Keratinocyte (primary cell): ENCODE measurements at regions not wholly inside any gene's neighbourhood (a gene's known extent, or its start where the extent isn't known, plus 50 kb on each side); places are given as distances from the start of the nearest gene placed in this dataset.

Source experiments
- DNase-seq: peaks from one replicate; pipeline ENCODE4 v3.0.0-alpha.2; 2011; ENCODE audit warnings: low read depth, missing footprints, low spot score
- FAIRE-seq: peaks from 2 replicates; lab custom pipeline; 2011; peaks lifted over from hg19 to GRCh38; lab: Jason Lieb, UNC
- H2AFZ ChIP-seq: 2 replicates; pipeline ENCODE4 v1.6.0; 2012; ENCODE audit warnings: low read length, control low read depth, inconsistent platforms; ENCODE audit not compliant: control insufficient read depth
- H3K27ac ChIP-seq: 2 replicates; pipeline ENCODE4 v1.5.1; 2011; ENCODE audit warnings: low read length; ENCODE audit not compliant: control insufficient read depth, insufficient read depth
- H3K27me3 ChIP-seq: 3 replicates; pipeline ENCODE4 v1.6.0; 2011; ENCODE audit warnings: low read length; ENCODE audit not compliant: control insufficient read depth, insufficient read depth; ENCODE audit errors: extremely low read depth
- H3K36me3 ChIP-seq, 2 experiments: 2 replicates in 1 of 2; 3 replicates in 1 of 2; pipeline ENCODE4 v1.5.1; 2011; ENCODE audit warnings: low read length in 2 of 2, mild to moderate bottlenecking in 1 of 2; ENCODE audit not compliant: control insufficient read depth in 2 of 2, insufficient read depth in 2 of 2; ENCODE audit errors: extremely low read depth in 1 of 2
- H3K4me1 ChIP-seq: 3 replicates; pipeline ENCODE4 v1.5.1; 2011; ENCODE audit warnings: low read length; ENCODE audit not compliant: control insufficient read depth, insufficient read depth; ENCODE audit errors: extremely low read depth
- H3K4me2 ChIP-seq: 3 replicates; pipeline ENCODE4 v1.6.0; 2011; ENCODE audit warnings: low read depth, low read length; ENCODE audit not compliant: control insufficient read depth, insufficient read depth; ENCODE audit errors: extremely low read depth
- H3K4me3 ChIP-seq, 3 experiments: fragments of 200-600 bp in 1 of 3; sonication (generic) in 1 of 3; 2 replicates in 2 of 3; 3 replicates in 1 of 3; pipeline ENCODE4 v1.5.1; 2011 to 2016; ENCODE audit warnings: low read length in 3 of 3, mild to moderate bottlenecking in 3 of 3, control low read depth in 2 of 3, inconsistent platforms in 1 of 3, low read depth in 1 of 3, mixed read lengths in 1 of 3, mixed run types in 1 of 3, moderate library complexity in 1 of 3; ENCODE audit not compliant: control insufficient read depth in 2 of 3, insufficient read depth in 2 of 3; ENCODE audit errors: extremely low read depth in 1 of 3
- H3K79me2 ChIP-seq: 2 replicates; pipeline ENCODE4 v1.6.0; 2012; ENCODE audit warnings: low read length; ENCODE audit not compliant: control insufficient read depth, insufficient read depth
- H3K9ac ChIP-seq: 3 replicates; pipeline ENCODE4 v1.6.0; 2011; ENCODE audit warnings: low read length; ENCODE audit not compliant: control insufficient read depth, insufficient read depth; ENCODE audit errors: extremely low read depth
- H3K9me1 ChIP-seq: 3 replicates; pipeline ENCODE4 v1.6.0; 2011; ENCODE audit warnings: low read length; ENCODE audit not compliant: control insufficient read depth, insufficient read depth; ENCODE audit errors: extremely low read depth
- H3K9me3 ChIP-seq: 2 replicates; pipeline ENCODE4 v1.5.1; 2012; ENCODE audit warnings: low read depth, low read length; ENCODE audit not compliant: control insufficient read depth
- H4K20me1 ChIP-seq: 3 replicates; pipeline ENCODE4 v1.6.0; 2011; ENCODE audit warnings: low read length; ENCODE audit not compliant: control insufficient read depth, insufficient read depth; ENCODE audit errors: extremely low read depth
- EZH2 ChIP-seq: IDR thresholded peaks from one replicate; pipeline ENCODE4 v1.6.1; 2012; ENCODE audit warnings: inconsistent platforms, mild to moderate bottlenecking, low read length, moderate library complexity
- dilution Hi-C: fragments of 300-500 bp; cut with MboI; formaldehyde crosslinking; loops from one replicate; pipeline ENCODE4 v1.7.0; 2020; ENCODE audit warnings: low sequenced_read_pairs; ENCODE audit not compliant: extremely low pct_ligation_motif_present
- TF ChIP-seq, protein P1 (sequence below), 3 experiments: IDR thresholded peaks in 1 of 3; conservative IDR thresholded peaks in 1 of 3; optimal IDR thresholded peaks in 1 of 3; 2 replicates in 2 of 3; 3 replicates in 1 of 3; pipeline versions ENCODE3 to v1.5.1; 2011; ENCODE audit warnings: low read length in 3 of 3, mild to moderate bottlenecking in 3 of 3, moderate library complexity in 2 of 3, control low read depth in 1 of 3, inconsistent platforms in 1 of 3; ENCODE audit not compliant: insufficient read depth in 2 of 3; ENCODE audit errors: extremely low read depth in 1 of 3

- peak overlapping the region; percentile 100 for H3K27ac ChIP-seq
- peak overlapping the region; percentile 76 to 100 (median 94) for H3K4me3 ChIP-seq
- H3K36me3 ChIP-seq: peaks cover 24 to 50% of the 10 kb centered on the region in 2 experiments
- H4K20me1 ChIP-seq: no peaks in the 10 kb centered on the region
- H3K4me2 ChIP-seq: peak overlapping the region; percentile 99
- H3K4me1 ChIP-seq: peaks cover 33% of the 10 kb centered on the region
- no peak for DNase-seq
- FAIRE-seq: peak; percentile 80
- no peaks in the 10 kb centered on the region for H3K27me3 ChIP-seq
- peak overlapping the region; percentile 99 for H3K9ac ChIP-seq
- dilution Hi-C loops: no loop called here
- no peak for TF ChIP-seq EZH2
- TF ChIP-seq, protein P1, sequence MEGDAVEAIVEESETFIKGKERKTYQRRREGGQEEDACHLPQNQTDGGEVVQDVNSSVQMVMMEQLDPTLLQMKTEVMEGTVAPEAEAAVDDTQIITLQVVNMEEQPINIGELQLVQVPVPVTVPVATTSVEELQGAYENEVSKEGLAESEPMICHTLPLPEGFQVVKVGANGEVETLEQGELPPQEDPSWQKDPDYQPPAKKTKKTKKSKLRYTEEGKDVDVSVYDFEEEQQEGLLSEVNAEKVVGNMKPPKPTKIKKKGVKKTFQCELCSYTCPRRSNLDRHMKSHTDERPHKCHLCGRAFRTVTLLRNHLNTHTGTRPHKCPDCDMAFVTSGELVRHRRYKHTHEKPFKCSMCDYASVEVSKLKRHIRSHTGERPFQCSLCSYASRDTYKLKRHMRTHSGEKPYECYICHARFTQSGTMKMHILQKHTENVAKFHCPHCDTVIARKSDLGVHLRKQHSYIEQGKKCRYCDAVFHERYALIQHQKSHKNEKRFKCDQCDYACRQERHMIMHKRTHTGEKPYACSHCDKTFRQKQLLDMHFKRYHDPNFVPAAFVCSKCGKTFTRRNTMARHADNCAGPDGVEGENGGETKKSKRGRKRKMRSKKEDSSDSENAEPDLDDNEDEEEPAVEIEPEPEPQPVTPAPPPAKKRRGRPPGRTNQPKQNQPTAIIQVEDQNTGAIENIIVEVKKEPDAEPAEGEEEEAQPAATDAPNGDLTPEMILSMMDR (optimal IDR thresholded peaks at IDR 0.05 in 1 of 3, IDR thresholded peaks at IDR 0.05 in 1 of 3, conservative IDR thresholded peaks at IDR 0.05 in 1 of 3; ENCODE audit: extremely low read depth in 1 of 3, insufficient read depth in 2 of 3, low read length in 3 of 3): no peak
- H3K79me2 ChIP-seq: peaks cover 71% of the 10 kb centered on the region
- H3K9me1 ChIP-seq: no peaks in the 10 kb centered on the region
- no peaks in the 10 kb centered on the region for H3K9me3 ChIP-seq
- no peak overlapping the region for H2AFZ ChIP-seq
Observed at GRCh38 chr14:51491036-51491545, 160.6 kb upstream of the FRMD6 start.

DNA sequence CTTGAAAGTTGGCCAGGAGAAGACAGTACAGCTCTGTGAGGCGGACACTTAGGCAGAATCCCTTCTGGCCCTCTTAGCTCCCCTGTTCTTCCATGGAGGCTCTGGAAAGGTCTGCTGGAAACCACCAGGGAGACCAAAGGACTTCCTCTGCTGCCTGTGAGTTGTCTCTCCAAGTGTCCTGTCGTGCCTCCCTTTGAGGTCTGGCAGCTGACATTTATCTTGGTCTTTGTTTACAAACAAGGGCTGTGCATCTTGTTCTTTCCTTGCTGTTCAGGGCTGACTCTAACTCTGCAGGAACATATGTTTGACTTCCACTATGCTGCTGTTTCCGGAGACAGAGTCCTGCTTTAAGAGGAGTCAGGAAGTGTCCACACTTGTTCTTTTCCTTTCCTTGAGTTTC is 159.9 kb upstream of the FRMD6 start:
- dilution Hi-C loops: no loop called here
- no peaks in the 10 kb centered on the region for H3K9me3 ChIP-seq
- H2AFZ ChIP-seq: no peak overlapping the region
- peak overlapping the region; percentile 100 for H3K27ac ChIP-seq
- peaks cover 78% of the 10 kb centered on the region for H3K79me2 ChIP-seq
- peak overlapping the region; percentile 99 for H3K4me2 ChIP-seq
- peak overlapping the region; percentile 99 for H3K9ac ChIP-seq
- no peaks in the 10 kb centered on the region for H3K9me1 ChIP-seq
- peaks cover 29 to 56% of the 10 kb centered on the region in 2 experiments for H3K36me3 ChIP-seq
- no peaks in the 10 kb centered on the region for H4K20me1 ChIP-seq
- DNase-seq (no peak), FAIRE-seq (peak; percentile 26)
- TF ChIP-seq, protein P1 (optimal IDR thresholded peaks at IDR 0.05 in 1 of 3, IDR thresholded peaks at IDR 0.05 in 1 of 3, conservative IDR thresholded peaks at IDR 0.05 in 1 of 3; ENCODE audit: extremely low read depth in 1 of 3, insufficient read depth in 2 of 3, low read length in 3 of 3): no peak
- TF ChIP-seq EZH2: no peak
- H3K4me1 ChIP-seq: peaks cover 35% of the 10 kb centered on the region
- no peaks in the 10 kb centered on the region for H3K27me3 ChIP-seq
- H3K4me3 ChIP-seq: peak overlapping the region; percentile 76 to 100 (median 94)
